Hepatocyte (in vitro differentiated cells): ENCODE measurements at regions not wholly inside any gene's neighbourhood (a gene's known extent, or its start where the extent isn't known, plus 50 kb on each side); places are given as distances from the start of the nearest gene placed in this dataset.

Source experiments
- EZH2 ChIP-seq: fragments of 200-600 bp; sonication (generic); IDR thresholded peaks from 2 replicates; pipeline ENCODE4 v1.6.1; 2016; ENCODE audit warnings: antibody characterized with exemption, mild to moderate bottlenecking, borderline replicate concordance
- TF ChIP-seq, protein P1 (sequence below): fragments of 200-600 bp; sonication (generic); IDR thresholded peaks from 2 replicates; pipeline ENCODE4 v1.5.1; 2016; ENCODE audit warnings: antibody characterized with exemption, mild to moderate bottlenecking; ENCODE audit not compliant: poor library complexity

DNA sequence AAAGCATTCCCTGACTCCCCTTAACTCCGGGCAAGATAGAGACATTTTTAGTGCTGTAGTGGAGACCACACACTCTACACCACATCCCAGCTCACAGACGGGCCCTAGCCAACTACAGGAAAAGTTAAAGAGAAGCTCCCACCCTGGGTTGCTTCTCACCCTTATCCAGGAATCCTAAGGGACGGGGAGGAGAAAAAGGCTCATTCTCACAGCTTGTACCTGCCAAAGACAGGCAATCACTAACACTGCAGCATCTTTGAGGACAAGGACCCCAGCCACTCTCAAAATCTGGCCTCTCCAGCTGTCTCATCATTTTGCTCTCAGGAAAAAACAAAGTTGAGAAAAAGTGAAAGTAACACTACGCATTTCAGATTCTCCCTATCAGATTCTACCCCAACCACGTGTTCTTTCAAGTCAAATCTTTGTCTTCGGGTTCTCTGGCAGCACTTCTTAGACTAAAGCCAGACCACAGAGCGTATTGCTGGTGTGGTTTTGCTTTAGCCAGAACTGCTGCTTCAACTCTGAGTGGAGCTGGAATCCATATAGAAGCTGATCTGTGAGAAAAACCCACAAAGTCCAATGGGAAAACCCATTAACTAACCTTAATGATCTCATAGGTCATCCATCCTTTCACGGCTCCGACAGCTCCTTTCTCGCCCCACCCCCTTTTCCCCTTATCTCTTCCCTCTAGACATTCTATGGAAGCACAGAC, 605.9 kb upstream of the DIPK2B start:
- TF ChIP-seq, protein P1, sequence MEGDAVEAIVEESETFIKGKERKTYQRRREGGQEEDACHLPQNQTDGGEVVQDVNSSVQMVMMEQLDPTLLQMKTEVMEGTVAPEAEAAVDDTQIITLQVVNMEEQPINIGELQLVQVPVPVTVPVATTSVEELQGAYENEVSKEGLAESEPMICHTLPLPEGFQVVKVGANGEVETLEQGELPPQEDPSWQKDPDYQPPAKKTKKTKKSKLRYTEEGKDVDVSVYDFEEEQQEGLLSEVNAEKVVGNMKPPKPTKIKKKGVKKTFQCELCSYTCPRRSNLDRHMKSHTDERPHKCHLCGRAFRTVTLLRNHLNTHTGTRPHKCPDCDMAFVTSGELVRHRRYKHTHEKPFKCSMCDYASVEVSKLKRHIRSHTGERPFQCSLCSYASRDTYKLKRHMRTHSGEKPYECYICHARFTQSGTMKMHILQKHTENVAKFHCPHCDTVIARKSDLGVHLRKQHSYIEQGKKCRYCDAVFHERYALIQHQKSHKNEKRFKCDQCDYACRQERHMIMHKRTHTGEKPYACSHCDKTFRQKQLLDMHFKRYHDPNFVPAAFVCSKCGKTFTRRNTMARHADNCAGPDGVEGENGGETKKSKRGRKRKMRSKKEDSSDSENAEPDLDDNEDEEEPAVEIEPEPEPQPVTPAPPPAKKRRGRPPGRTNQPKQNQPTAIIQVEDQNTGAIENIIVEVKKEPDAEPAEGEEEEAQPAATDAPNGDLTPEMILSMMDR: no peak
- no peak for TF ChIP-seq EZH2
